ENCODE measurements at regions not wholly inside any gene's neighbourhood (a gene's known extent, or its start where the extent isn't known, plus 50 kb on each side); places are given as distances from the start of the nearest gene placed in this dataset.
A peak's percentile ranks its signal among the peaks of the same experiment; 100 is the strongest.

- DNase-seq, result no peak
Observed at GRCh38 chr2:42969231-42970150, 177.1 kb upstream of the HAAO start.

GRCh38 chr2:42967959-42968674 is 175.7 kb upstream of the HAAO start:
- DNase-seq, result peak; percentile 6 to 57

GRCh38 chr2:42965910-42966309 is 173.5 kb upstream of the HAAO start:
- no peak for DNase-seq

GRCh38 chr2:42965196-42965595 is 172.8 kb upstream of the HAAO start:
- DNase-seq, result no peak

GRCh38 chr2:42964439-42965083 is 172.2 kb upstream of the HAAO start:
- DNase-seq, result no peak

GRCh38 chr2:42963452-42964068 is 171.2 kb upstream of the HAAO start:
- no peak for DNase-seq

GRCh38 chr2:42962508-42962953 is 170.1 kb upstream of the HAAO start:
- DNase-seq, result no peak

GRCh38 chr2:42961961-42962360 is 169.6 kb upstream of the HAAO start:
- no peak for DNase-seq

- DNase-seq, result no peak
Observed at GRCh38 chr2:42961385-42961811, 169.0 kb upstream of the HAAO start.

- DNase-seq, result no peak
Observed at GRCh38 chr2:42960842-42961180, 168.4 kb upstream of the HAAO start.

- no peak for DNase-seq
Observed at GRCh38 chr2:42960002-42960841, 167.8 kb upstream of the HAAO start.

GRCh38 chr2:42959234-42960001 is 167.0 kb upstream of the HAAO start:
- no peak for DNase-seq

GRCh38 chr2:42958741-42959233 is 166.4 kb upstream of the HAAO start:
- no peak for DNase-seq

- DNase-seq, result peak in 1 of 2 experiments; percentile 44
Observed at GRCh38 chr2:42957861-42958301, 165.5 kb upstream of the HAAO start.

- DNase-seq, result peak in 1 of 2 experiments; percentile 28
Observed at GRCh38 chr2:42957109-42957860, 164.9 kb upstream of the HAAO start.

GRCh38 chr2:42954227-42954962 is 162.0 kb upstream of the HAAO start:
- no peak for DNase-seq

GRCh38 chr2:42953216-42953615 is 160.8 kb upstream of the HAAO start:
- DNase-seq, result peak; percentile 66 to 82

- no peak for DNase-seq
Observed at GRCh38 chr2:42951263-42951938, 159.0 kb upstream of the HAAO start.

GRCh38 chr2:42949125-42949524 is 156.7 kb upstream of the HAAO start:
- no peak for DNase-seq
